T-cell (primary cell): ENCODE measurements at regions not wholly inside any gene's neighbourhood (a gene's known extent, or its start where the extent isn't known, plus 50 kb on each side); places are given as distances from the start of the nearest gene placed in this dataset.

Source experiments
- ATAC-seq, 4 experiments: fragments of 200-7000 bp in 3 of 4; fragments of 150-1000 bp in 1 of 4; cut with Tn5 transposase; replicated peaks in 1 of 4; 1 replicate in 3 of 4; 2 replicates in 1 of 4; pipeline ENCODE4 v1.10.0; 2021; ENCODE audit warnings: moderate library complexity in 3 of 4, mild to moderate bottlenecking in 2 of 4, moderate number of reproducible peaks in 1 of 4
- CTCF ChIA-PET, 2 donors: fragments of 300-600 bp; sonication (Branson Sonifier 250); formaldehyde crosslinking; loops; one replicate each; lab custom pipeline; 2022; ENCODE audit warnings: antibody characterized with exemption in 2 of 2; lab: Charles Lee
- POLR2A ChIA-PET, 2 donors: fragments of 300-600 bp; sonication (Branson Sonifier 250); formaldehyde crosslinking; loops; one replicate each; lab custom pipeline; 2022; ENCODE audit warnings: antibody characterized with exemption in 2 of 2; lab: Charles Lee
- DNase-seq, 35 experiments: peaks; one replicate each; pipeline versions ENCODE4 v3.0.0 to v3.0.0-alpha.2; 2013 to 2023
- H3K27ac ChIP-seq: one replicate; pipeline ENCODE4 v1.5.1; 2013; ENCODE audit warnings: low read length
- H3K27me3 ChIP-seq, 2 experiments: replicated peaks in 1 of 2; 1 replicate in 1 of 2; 2 replicates in 1 of 2; pipeline versions ENCODE4 v1.6.1 to v1.7.0; 2013; ENCODE audit warnings: low read length in 1 of 2, mixed read lengths in 1 of 2; ENCODE audit not compliant: control insufficient read depth in 2 of 2, insufficient read depth in 2 of 2; ENCODE audit errors: extremely low read depth in 1 of 2
- H3K36me3 ChIP-seq, 2 donors: 1 replicate in 1 of 2; 2 replicates in 1 of 2; pipeline versions ENCODE4 v1.6.1 to v1.7.0; 2013; ENCODE audit warnings: low read length in 1 of 2; ENCODE audit not compliant: control insufficient read depth in 2 of 2, insufficient read depth in 1 of 2; ENCODE audit errors: extremely low read depth in 1 of 2
- H3K4me1 ChIP-seq, 2 experiments: 1 replicate in 1 of 2; 2 replicates in 1 of 2; pipeline versions ENCODE4 v1.6.1 to v1.7.0; 2013; ENCODE audit warnings: low read length in 2 of 2, mixed read lengths in 1 of 2; ENCODE audit not compliant: insufficient read depth in 2 of 2, control insufficient read depth in 1 of 2; ENCODE audit errors: extremely low read depth in 1 of 2
- H3K4me3 ChIP-seq, 2 donors: 1 replicate in 1 of 2; 2 replicates in 1 of 2; pipeline versions ENCODE4 v1.5.1 to v1.7.0; 2013; ENCODE audit warnings: mild to moderate bottlenecking in 2 of 2, low read length in 1 of 2, moderate library complexity in 1 of 2; ENCODE audit not compliant: control insufficient read depth in 1 of 2; ENCODE audit errors: extremely low read depth in 1 of 2
- H3K9me3 ChIP-seq: 2 replicates; pipeline ENCODE4 v1.7.0; 2013
- H3K27ac Mint-ChIP-seq, 2 donors: one replicate each; pipeline ENCODE4 v1.8.0; 2020 to 2021; ENCODE audit warnings: mild to moderate bottlenecking in 2 of 2, mixed read lengths in 2 of 2
- H3K27me3 Mint-ChIP-seq, 2 donors: one replicate each; pipeline ENCODE4 v1.8.0; 2021 to 2022; ENCODE audit warnings: mixed read lengths in 2 of 2
- H3K36me3 Mint-ChIP-seq: one replicate; pipeline ENCODE4 v1.8.0; 2021; ENCODE audit warnings: mixed read lengths
- H3K4me1 Mint-ChIP-seq, 3 donors: one replicate each; pipeline ENCODE4 v1.8.0; 2020 to 2022; ENCODE audit warnings: mixed read lengths in 3 of 3, mild to moderate bottlenecking in 1 of 3
- H3K4me3 Mint-ChIP-seq, 3 donors: one replicate each; pipeline ENCODE4 v1.8.0; 2020 to 2022; ENCODE audit warnings: mild to moderate bottlenecking in 3 of 3, mixed read lengths in 3 of 3, moderate library complexity in 3 of 3
- H3K9me3 Mint-ChIP-seq, 3 donors: one replicate each; pipeline ENCODE4 v1.8.0; 2020 to 2022; ENCODE audit warnings: mixed read lengths in 3 of 3
- WGBS: methylation state at CpG from one replicate; pipeline ENCODE4 v1.1.5; 2013; ENCODE audit warnings: missing lambda C conversion rate; ENCODE audit not compliant: insufficient coverage; 5-methylcytosine and 5-hydroxymethylcytosine counted together

DNA sequence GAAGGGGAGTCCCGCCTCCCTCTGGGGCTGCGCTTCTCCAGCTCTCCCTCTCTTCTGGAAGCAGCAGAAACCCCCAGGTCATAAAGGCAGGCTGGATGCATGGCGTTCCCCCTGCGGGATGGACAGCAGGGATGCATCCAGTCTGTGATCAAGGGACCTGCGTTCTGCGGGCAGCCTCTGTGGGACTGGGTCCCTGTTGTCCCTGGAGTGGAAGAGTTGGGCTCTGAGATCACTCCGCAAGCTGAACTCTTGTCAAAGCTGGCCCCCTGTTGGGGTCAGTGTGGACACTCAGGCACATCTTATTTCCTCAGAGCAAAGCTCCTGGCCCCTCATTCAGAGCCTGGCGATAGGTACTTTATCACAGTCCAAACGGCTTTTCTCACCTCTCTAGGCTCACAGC is 341.2 kb downstream of the PTPRU start:
- Histone ChIP-seq H3K36me3 (no peaks in the 10 kb centered on the region), H3K9me3 (no peaks in the 10 kb centered on the region), H3K4me3 (no peak overlapping the region), H3K4me1 (no peaks in the 10 kb centered on the region), H3K27ac (no peak overlapping the region), H3K27me3 (peaks cover 0 to 17% of the 10 kb centered on the region in 2 experiments)
- H3K36me3 Mint-ChIP-seq, result no peaks in the 10 kb centered on the region
- ATAC-seq, result no peak
- H3K4me3 Mint-ChIP-seq, result no peak overlapping the region
- WGBS, result 59% methylated on average over 4 of the region's 9 CpGs
- ChIA-PET CTCF (no interaction called here), POLR2A (no interaction called here)
- DNase-seq, result no peak
- no peaks in the 10 kb centered on the region for H3K4me1 Mint-ChIP-seq
- H3K9me3 Mint-ChIP-seq, result no peaks in the 10 kb centered on the region
- H3K27ac Mint-ChIP-seq, result no peak overlapping the region
- H3K27me3 Mint-ChIP-seq, result peaks cover 0 to 4% of the 10 kb centered on the region in 2 donors

GRCh38 chr1:29576510-29576909 is 340.2 kb downstream of the PTPRU start:
- Histone ChIP-seq H3K4me3 (no peak overlapping the region), H3K36me3 (no peaks in the 10 kb centered on the region), H3K9me3 (no peaks in the 10 kb centered on the region), H3K27me3 (peaks cover 0 to 17% of the 10 kb centered on the region in 2 experiments), H3K27ac (no peak overlapping the region), H3K4me1 (no peaks in the 10 kb centered on the region)
- H3K4me1 Mint-ChIP-seq, result no peaks in the 10 kb centered on the region
- CTCF ChIA-PET, result no interaction called here
- no peaks in the 10 kb centered on the region for H3K9me3 Mint-ChIP-seq
- H3K27ac Mint-ChIP-seq, result no peak overlapping the region
- 95% methylated on average over 3 of the region's 6 CpGs for WGBS
- ATAC-seq (no peak), DNase-seq (no peak)
- POLR2A ChIA-PET, result no interaction called here
- no peaks in the 10 kb centered on the region for H3K36me3 Mint-ChIP-seq
- peaks cover 0 to 2% of the 10 kb centered on the region in 2 donors for H3K27me3 Mint-ChIP-seq
- no peak overlapping the region for H3K4me3 Mint-ChIP-seq

DNA sequence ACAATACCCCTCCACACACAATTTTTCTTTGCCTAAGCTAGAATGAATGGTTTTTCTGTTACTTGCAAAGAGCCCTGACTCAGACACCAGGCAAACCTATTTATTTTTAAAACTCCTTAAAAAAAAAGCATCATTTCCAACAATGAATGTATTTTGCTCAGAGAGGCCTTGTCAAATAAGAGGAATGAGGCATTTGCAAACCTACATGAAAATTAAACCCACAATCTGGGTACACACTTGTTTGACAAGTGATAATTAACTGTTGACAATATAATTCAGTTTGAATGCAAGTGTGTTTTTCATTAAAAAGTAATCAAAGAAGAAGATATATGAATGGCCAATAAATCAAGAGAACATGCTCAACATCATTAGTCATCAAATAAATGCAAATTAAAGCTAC is 339.5 kb downstream of the PTPRU start:
- no peaks in the 10 kb centered on the region for H3K36me3 Mint-ChIP-seq
- POLR2A ChIA-PET, result no interaction called here
- no peak overlapping the region for H3K27ac ChIP-seq
- no peak overlapping the region for H3K27ac Mint-ChIP-seq
- H3K27me3 ChIP-seq, result peaks cover 0 to 14% of the 10 kb centered on the region in 2 experiments
- CTCF ChIA-PET, result no interaction called here
- no peak for ATAC-seq
- no peak overlapping the region for H3K4me3 Mint-ChIP-seq
- no peaks in the 10 kb centered on the region for H3K4me1 ChIP-seq
- H3K36me3 ChIP-seq, result no peaks in the 10 kb centered on the region
- DNase-seq, result no peak
- no peaks in the 10 kb centered on the region for H3K9me3 Mint-ChIP-seq
- no peak overlapping the region for H3K4me3 ChIP-seq
- H3K4me1 Mint-ChIP-seq, result no peaks in the 10 kb centered on the region
- peaks cover 0 to 2% of the 10 kb centered on the region in 2 donors for H3K27me3 Mint-ChIP-seq
- H3K9me3 ChIP-seq, result no peaks in the 10 kb centered on the region

- Histone ChIP-seq H3K27ac (no peak overlapping the region), H3K36me3 (no peaks in the 10 kb centered on the region), H3K9me3 (no peaks in the 10 kb centered on the region), H3K4me3 (no peak overlapping the region), H3K4me1 (no peaks in the 10 kb centered on the region), H3K27me3 (peaks cover 0 to 13% of the 10 kb centered on the region in 2 experiments)
- no peak for DNase-seq
- no peaks in the 10 kb centered on the region for H3K9me3 Mint-ChIP-seq
- 83% methylated on average over 3 of the region's 6 CpGs for WGBS
- no peak overlapping the region for H3K4me3 Mint-ChIP-seq
- ATAC-seq, result no peak
- H3K4me1 Mint-ChIP-seq, result no peaks in the 10 kb centered on the region
- H3K36me3 Mint-ChIP-seq, result no peaks in the 10 kb centered on the region
- CTCF ChIA-PET, result no interaction called here
- H3K27ac Mint-ChIP-seq, result no peak overlapping the region
- H3K27me3 Mint-ChIP-seq, result peaks cover 0 to 2% of the 10 kb centered on the region in 2 donors
- POLR2A ChIA-PET, result no interaction called here
Observed at GRCh38 chr1:29575277-29575676, 339.0 kb downstream of the PTPRU start.

DNA sequence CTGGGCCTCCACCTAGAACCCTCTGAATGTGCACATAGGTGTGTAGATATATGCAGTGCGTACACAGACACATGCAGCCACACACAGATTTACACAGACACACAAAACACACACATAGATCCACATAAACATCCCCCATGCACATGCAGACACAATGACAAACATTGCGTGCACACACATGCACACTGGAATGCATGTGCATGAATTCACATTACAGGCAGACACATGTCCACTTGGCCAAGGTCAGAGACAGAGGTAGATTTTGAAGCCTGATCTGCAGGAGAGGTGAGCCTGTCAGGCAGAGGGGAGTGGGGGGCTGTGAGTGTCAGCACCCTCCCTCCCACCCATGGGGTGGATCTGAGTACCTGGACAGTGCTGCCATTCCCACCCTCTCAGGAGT is 338.5 kb downstream of the PTPRU start:
- Histone ChIP-seq H3K27ac (no peak overlapping the region), H3K9me3 (no peaks in the 10 kb centered on the region), H3K4me1 (no peaks in the 10 kb centered on the region), H3K27me3 (peaks cover 0 to 13% of the 10 kb centered on the region in 2 experiments), H3K36me3 (no peaks in the 10 kb centered on the region), H3K4me3 (no peak overlapping the region)
- ChIA-PET CTCF (no interaction called here), POLR2A (no interaction called here)
- Mint-ChIP-seq H3K27ac (no peak overlapping the region), H3K9me3 (no peaks in the 10 kb centered on the region), H3K36me3 (no peaks in the 10 kb centered on the region), H3K4me3 (no peak overlapping the region), H3K4me1 (no peaks in the 10 kb centered on the region), H3K27me3 (peaks cover 0 to 2% of the 10 kb centered on the region in 2 donors)
- ATAC-seq (no peak), DNase-seq (no peak)
- WGBS, result no CpG with 5 or more reads among the region's 2 CpGs

DNA sequence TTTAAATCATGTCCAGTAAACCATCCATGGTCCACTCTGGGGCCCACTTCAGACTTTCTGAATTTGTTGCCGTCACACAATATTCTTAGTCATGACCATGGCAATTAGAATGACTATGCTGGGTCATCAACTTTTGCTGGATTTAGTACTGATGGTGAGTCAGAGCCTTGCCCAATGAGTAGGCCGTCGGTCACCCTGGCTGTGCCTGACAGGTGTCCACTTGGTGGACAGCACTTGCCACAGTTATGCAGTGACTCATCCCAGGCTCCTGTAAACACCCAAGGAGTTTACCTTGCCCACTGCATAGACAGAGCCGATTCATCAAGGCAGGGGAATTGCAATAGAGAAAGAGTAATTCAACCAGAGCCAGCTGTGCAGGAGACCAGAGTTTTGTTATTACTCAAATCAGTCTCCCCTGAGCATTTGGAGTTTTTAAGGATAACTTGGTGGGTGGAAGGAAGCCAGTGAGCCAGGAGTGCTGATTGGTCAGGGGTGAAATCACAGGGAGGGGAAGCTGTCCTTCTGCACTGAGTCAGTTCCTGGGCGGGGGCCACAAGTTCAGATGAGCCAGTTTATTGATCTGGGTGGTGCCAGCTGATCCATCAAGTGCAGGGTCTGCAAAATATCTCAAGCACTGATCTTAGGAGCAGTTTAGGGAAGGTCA is 333.8 kb downstream of the PTPRU start:
- CTCF ChIA-PET, result no interaction called here
- peaks cover 5 to 26% (median 15%) of the 10 kb centered on the region in 3 donors for H3K9me3 Mint-ChIP-seq
- Histone ChIP-seq H3K27me3 (peaks cover 0 to 10% of the 10 kb centered on the region in 2 experiments), H3K27ac (no peak overlapping the region), H3K36me3 (no peaks in the 10 kb centered on the region), H3K9me3 (no peaks in the 10 kb centered on the region), H3K4me3 (no peak overlapping the region), H3K4me1 (no peaks in the 10 kb centered on the region)
- H3K27ac Mint-ChIP-seq, result no peak overlapping the region
- WGBS, result 75% methylated on average over 2 of the region's 5 CpGs
- H3K27me3 Mint-ChIP-seq, result peaks cover 0 to 2% of the 10 kb centered on the region in 2 donors
- H3K4me3 Mint-ChIP-seq, result no peak overlapping the region
- ATAC-seq (no peak), DNase-seq (no peak)
- POLR2A ChIA-PET, result no interaction called here
- H3K36me3 Mint-ChIP-seq, result no peaks in the 10 kb centered on the region
- no peaks in the 10 kb centered on the region for H3K4me1 Mint-ChIP-seq

GRCh38 chr1:29567257-29567656 is 330.9 kb downstream of the PTPRU start:
- Histone ChIP-seq H3K9me3 (no peaks in the 10 kb centered on the region), H3K4me3 (no peak overlapping the region), H3K36me3 (no peaks in the 10 kb centered on the region), H3K4me1 (no peaks in the 10 kb centered on the region), H3K27ac (no peak overlapping the region), H3K27me3 (peaks cover 0 to 2% of the 10 kb centered on the region in 2 experiments)
- 75% methylated on average over 1 of the region's 1 CpG for WGBS
- H3K4me3 Mint-ChIP-seq, result no peak overlapping the region
- no peaks in the 10 kb centered on the region for H3K27me3 Mint-ChIP-seq
- POLR2A ChIA-PET, result interaction anchor here in 1 of 2 donors (0.6 kb wide), 1 partner anchor 287 kb away, joined by 3 read pairs; no protein-coding TSS in a partner anchor
- no peaks in the 10 kb centered on the region for H3K4me1 Mint-ChIP-seq
- no peaks in the 10 kb centered on the region for H3K36me3 Mint-ChIP-seq
- peaks cover 9 to 52% (median 35%) of the 10 kb centered on the region in 3 donors for H3K9me3 Mint-ChIP-seq
- no peak overlapping the region for H3K27ac Mint-ChIP-seq
- CTCF ChIA-PET, result no interaction called here
- no peak for ATAC-seq
- DNase-seq, result no peak
